GM19463 (cell line): ENCODE measurements at regions not wholly inside any gene's neighbourhood (a gene's known extent, or its start where the extent isn't known, plus 50 kb on each side); places are given as distances from the start of the nearest gene placed in this dataset.

Experiments used
- ATAC-seq: cut with Tn5 transposase; IDR thresholded peaks from one replicate; pipeline ENCODE4 v1.9.1; 2021; ENCODE audit warnings: mild to moderate bottlenecking, moderate library complexity; ENCODE audit not compliant: unreplicated experiment

GRCh38 chr2:177031438-177032180, 181.0 kb upstream of the HNRNPA3 start:
- ATAC-seq: no peak

- no peak for ATAC-seq
These were observed 175.8 kb upstream of the HNRNPA3 start for GRCh38 chr2:177036747-177037146.

- ATAC-seq: no peak
These were observed 175.0 kb upstream of the HNRNPA3 start for GRCh38 chr2:177037569-177037968.

GRCh38 chr2:177038787-177039484, 173.7 kb upstream of the HNRNPA3 start:
- no peak for ATAC-seq

GRCh38 chr2:177042311-177042710, 170.3 kb upstream of the HNRNPA3 start:
- no peak for ATAC-seq

GRCh38 chr2:177044671-177045070, 167.9 kb upstream of the HNRNPA3 start:
- ATAC-seq: no peak

- no peak for ATAC-seq
These were observed 163.6 kb upstream of the HNRNPA3 start for GRCh38 chr2:177048981-177049380.

GRCh38 chr2:177051278-177051677, 161.3 kb upstream of the HNRNPA3 start:
- ATAC-seq: no peak

GRCh38 chr2:177052471-177052870, 160.1 kb upstream of the HNRNPA3 start:
- ATAC-seq: no peak

- ATAC-seq: no peak
These were observed 159.6 kb upstream of the HNRNPA3 start for GRCh38 chr2:177053038-177053437.

GRCh38 chr2:177053716-177054115, 158.9 kb upstream of the HNRNPA3 start:
- no peak for ATAC-seq

- no peak for ATAC-seq
These were observed 156.1 kb upstream of the HNRNPA3 start for GRCh38 chr2:177056481-177056929.

- peak; percentile 72 for ATAC-seq
These were observed 153.8 kb upstream of the HNRNPA3 start for GRCh38 chr2:177058747-177059146.

GRCh38 chr2:177059293-177059692, 153.3 kb upstream of the HNRNPA3 start:
- ATAC-seq: no peak

- no peak for ATAC-seq
These were observed 149.3 kb upstream of the HNRNPA3 start for GRCh38 chr2:177063331-177063730.

GRCh38 chr2:177064422-177064821, 148.2 kb upstream of the HNRNPA3 start:
- no peak for ATAC-seq

- no peak for ATAC-seq
These were observed 143.6 kb upstream of the HNRNPA3 start for GRCh38 chr2:177068967-177069366.

- ATAC-seq: no peak
These were observed 140.5 kb upstream of the HNRNPA3 start for GRCh38 chr2:177072090-177072489.

- ATAC-seq: no peak
These were observed 139.0 kb upstream of the HNRNPA3 start for GRCh38 chr2:177073611-177074010.

GRCh38 chr2:177074099-177074710, 138.4 kb upstream of the HNRNPA3 start:
- ATAC-seq: no peak

GRCh38 chr2:177075254-177075653, 137.3 kb upstream of the HNRNPA3 start:
- no peak for ATAC-seq

GRCh38 chr2:177076636-177077179, 135.9 kb upstream of the HNRNPA3 start:
- no peak for ATAC-seq
